GM18858 (cell line): ENCODE measurements at regions not wholly inside any gene's neighbourhood (a gene's known extent, or its start where the extent isn't known, plus 50 kb on each side); places are given as distances from the start of the nearest gene placed in this dataset.

ENCODE experiments used
- ATAC-seq: cut with Tn5 transposase; IDR thresholded peaks from one replicate; pipeline ENCODE4 v1.9.1; 2021; ENCODE audit not compliant: unreplicated experiment

DNA sequence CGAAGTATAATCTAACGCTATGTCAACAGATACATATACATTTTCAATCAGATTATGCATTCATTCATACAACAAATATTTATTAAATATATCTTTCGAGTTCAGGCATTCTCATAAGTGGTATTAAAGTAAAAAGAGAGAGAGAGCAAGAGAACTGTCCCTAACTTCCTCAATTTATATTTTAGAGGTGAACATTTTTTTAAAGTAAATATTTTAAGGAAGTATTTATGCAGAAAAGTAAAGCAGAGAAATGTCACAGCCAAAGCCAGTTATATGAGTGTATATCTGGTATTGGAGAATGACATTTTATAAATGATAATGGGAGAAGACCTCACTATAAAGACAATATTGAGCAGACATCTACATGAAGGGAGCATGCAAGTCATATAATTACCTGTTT lies 667.3 kb upstream of the CDH9 start:
- no peak for ATAC-seq

DNA sequence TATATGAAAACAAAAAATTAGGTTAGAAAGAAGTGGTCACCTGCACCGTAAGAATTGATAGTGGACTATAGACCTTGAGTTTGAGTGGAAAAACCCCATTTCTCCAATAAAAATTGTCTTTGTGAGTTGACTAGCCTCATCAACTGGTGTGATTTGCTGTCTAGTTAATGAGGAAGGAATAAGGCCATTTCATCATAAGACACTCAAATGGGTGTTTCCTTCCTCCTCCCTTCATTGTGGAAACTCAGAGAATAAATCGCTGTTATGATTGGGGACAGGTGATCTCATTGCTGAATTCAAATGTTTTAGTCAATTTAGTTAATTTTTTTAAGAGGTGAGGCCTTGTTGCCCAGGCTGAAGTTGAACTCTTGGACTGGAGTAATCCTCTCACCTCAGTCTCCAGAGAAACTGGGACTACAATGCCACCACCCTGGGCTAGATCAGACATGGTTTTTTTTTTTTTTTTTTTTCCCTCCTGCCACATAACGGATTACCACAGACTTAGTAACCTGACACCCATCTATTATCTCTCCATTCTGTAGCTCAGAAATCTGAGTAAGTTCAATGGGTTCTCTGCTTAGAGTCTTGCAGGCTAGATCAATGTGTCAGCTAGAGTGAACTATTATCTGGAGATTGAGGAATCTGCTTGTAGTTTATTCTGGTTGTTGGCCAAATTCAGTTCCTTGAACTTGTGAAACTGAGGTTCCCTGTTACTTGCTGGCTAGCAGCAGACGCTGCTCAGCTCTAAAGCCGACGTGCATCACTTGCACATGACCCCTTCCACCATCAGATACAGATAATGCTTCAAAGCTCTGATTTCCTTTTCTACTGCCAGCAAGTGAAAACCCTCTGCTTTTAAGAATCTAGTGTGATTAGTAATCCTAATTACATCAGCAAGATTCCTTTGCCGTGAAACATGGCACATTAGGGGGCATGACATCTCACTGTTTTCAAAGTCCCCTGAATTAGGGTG lies 663.8 kb upstream of the CDH9 start:
- ATAC-seq, result no peak

DNA sequence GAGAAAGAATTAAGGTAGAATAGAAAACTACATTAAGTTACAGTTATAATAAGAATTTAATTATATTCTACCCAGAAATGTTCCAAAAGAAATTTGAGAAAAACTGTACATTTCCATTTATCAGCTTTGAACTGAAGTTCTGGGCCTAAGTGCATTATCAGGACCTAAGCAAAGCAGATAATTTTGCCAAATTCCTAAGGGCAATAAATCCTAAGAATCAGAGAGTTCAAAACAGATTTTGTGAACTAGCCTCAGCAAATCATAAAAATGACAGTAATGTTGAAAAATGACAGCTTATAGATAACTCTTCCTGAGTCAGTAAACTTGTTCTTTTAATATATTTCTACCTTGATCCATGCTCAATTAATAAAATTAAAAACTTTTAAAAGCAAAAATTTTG lies 662.1 kb upstream of the CDH9 start:
- no peak for ATAC-seq

DNA sequence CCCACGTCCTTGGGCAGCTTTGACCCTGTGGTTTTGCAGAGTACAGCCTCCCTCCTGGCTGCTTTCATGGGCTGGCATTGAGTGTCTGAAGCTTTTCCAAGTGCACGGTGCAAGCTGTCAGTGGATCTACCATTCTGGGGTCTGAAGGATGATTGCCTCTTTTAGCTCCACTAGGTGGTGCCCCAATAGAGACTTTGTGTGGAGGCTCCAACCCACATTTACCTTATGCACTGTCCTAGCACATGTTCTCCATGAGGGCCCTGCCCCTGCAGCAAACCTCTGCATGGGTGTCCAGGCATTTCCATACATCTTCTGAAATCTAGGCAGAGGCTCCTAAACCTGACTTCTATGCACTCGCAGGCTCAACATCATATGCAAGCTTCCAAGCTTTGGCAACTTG lies 644.2 kb upstream of the CDH9 start:
- no peak for ATAC-seq

DNA sequence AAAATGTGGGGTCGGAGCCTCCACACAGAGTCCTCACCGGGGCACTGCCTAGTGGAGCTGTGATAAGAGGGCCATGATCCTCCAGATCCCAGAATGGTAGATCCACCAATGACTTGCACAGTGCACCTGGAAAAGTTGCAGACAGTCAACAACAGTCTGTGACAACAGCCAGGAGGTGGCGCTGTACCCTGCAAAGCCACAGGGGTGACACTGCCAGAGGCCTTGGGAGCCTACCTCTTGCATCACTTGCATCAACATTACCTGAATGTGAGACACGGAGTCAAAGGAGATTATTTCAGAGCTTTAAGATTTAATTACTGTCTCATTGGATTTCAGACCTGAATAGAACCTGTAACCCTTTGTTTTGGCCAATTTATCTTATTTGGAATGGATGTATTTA lies 614.1 kb upstream of the CDH9 start:
- ATAC-seq, result no peak

DNA sequence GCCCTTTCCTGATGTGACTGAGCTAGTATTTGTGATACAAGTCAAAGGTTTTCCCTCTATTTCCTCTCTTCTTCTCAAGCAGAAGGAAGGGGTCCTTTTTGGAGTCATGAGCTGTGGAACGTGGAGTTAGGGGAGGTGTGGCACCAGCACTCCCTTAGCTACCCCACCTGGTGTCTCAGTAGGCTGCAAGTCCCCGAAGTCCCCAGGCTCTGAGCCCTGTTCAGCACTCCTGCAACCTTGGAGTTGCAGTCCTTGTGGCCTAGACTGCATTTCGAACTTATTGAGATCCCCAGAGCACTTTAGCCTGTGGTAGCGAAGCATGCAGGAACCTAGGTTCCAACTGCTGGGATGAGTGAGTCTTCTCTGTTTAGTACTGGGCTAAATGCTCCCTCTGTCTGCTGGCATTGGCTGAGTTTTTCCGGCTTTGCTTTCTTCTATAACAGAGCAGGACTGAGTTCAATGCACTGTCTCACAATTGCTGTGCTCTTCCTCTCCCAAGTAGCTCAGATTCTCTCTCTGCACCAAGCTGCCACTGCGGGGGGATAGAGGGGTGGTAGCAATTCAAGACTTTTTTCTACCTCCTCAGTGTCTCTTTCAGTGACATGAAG lies 600.7 kb upstream of the CDH9 start:
- ATAC-seq, result no peak

DNA sequence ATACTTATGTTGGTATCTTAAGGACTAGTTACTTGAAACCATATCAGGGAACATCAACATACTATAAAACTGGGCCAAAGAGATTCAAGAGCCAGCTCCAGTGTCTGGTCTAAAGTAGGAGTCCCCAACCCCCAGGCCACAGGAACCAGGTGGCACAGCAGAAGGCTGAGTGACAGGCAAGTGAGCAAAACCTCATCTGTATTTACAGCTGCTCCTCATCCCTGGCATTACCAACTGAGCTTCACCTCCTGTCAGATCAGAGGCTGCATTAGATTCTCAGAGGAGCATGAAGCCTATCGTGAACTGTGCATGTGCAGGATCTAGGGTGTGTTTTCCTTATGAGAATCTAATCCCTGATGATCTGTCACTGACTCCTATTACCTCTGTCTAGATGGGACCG lies 581.6 kb upstream of the CDH9 start:
- no peak for ATAC-seq

DNA sequence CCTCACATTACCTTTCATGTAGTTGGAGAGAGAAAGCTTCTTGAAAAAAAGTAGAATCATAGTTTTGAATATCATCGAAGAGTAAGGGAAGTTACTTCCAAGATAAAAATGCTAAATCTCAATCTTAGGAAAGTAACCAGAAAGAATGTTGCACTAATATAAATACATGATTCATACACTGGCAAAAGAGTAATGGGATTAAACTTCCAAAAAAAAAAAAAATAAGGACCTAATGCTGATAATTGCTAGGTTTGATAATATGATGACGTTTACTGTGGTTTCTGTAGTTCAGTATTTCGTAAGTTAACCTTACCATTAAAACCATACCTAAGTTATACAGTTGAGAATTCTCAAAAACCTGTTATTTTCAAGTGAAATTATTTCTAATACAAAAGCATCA lies 573.8 kb upstream of the CDH9 start:
- no peak for ATAC-seq

DNA sequence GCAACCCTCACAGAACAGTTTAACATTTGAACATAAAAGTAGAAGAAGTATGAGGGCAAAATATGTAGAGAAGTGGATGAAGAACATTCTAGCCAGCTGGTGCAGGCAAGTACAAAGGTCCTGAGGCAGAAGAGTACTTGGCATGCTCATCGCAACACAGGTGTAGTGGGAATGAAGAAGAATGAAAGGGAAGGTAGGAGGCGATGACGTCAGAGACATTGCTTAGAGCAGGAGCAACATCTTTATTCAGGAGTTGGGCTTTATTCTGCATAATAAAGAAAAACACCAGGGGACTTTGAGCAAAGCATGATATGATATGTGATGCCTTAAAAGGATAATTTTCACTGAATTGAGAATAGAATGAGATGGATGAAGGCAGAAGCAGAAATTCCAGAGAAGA lies 570.6 kb upstream of the CDH9 start:
- ATAC-seq, result no peak

DNA sequence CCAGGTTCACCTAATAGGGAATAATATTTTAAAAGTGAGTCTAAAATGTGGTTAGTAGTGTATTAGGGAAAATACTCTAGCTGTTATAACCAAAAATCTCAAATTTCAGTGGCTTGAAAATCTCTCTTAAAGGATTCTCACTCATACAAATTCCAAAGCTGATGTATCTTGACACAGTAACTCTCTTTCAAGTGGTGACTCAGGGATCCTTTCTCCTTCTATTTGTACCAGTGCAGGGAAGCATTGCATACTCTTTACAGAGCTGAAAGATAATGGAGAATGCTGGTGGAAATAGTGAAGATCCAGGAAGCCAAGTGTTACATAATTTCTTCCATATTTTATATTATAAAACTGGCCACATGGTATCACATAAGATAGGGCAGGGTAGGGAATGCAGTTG lies 560.2 kb upstream of the CDH9 start:
- no peak for ATAC-seq

DNA sequence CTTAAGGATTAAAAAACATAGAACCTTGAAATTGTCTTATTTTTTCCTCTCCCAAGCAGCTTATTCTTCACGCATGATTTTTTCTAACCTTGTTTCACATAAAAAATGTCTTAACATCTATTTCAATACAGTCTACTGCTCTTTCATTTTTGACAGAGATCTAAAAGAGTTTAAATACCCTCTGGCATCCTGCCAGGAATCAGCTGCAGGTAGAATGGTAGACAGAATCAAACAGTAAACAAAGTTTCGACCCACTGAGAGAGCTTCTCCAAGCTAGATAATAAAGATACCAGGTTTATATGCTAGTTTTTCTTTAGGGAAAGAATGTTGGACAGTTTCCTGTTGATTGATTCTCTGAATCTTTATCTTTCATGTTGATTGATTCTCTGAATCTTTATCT lies 555.8 kb upstream of the CDH9 start:
- no peak for ATAC-seq

DNA sequence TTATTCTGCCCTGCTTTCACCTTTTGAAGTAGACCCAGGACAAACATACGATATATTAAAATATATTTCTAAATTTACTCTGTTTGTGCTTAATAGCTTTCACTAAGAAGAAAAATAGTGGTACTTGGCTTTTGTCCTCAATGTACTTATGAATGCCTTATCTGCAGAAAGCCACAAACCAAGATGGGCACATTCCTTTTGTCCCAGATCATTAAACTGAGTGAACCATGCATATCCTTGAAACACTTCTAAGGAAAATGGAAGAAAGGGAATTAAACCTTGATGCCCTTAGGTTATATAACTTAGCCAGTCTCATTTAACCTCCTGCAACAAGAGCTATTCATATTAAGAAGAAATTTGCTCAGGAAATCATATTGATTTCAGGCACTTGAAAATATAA lies 553.8 kb upstream of the CDH9 start:
- ATAC-seq, result no peak

DNA sequence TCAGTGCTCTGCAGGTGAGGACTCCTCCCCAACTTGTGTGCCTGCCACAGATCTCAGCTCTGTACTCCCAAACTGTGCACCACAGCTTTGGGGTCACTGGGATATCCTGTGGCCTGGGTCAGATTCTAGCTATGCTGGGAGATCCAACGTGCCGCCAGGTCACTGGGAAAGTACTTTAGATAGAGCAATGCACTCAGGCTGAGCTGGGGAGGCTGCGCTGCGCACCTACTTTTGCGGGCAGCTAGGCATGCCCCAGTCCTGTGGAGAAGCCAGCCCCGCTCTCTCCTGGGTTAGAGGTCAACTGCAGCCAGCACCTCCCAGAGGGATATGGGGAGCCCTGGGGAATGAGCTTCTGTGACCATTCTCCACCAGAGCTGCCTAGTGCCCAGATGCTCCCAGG lies 552.1 kb upstream of the CDH9 start:
- no peak for ATAC-seq

DNA sequence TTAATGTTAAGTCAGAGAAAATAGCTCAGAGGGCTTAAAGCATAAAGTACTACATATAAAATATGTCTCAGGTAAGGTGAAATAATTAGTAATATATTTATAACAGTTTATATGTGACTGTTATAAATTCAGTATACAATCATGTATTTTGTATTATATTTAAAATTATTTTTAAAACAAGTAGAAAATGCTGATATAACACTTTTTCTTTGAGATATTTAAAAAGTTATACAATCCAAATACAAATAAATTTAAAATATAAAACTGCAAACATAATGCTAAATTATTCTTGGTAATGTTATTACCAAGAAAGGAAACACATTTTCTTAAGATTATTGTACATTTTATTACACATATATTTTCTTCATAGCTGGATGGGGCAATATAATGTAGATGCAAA lies 539.9 kb upstream of the CDH9 start:
- no peak for ATAC-seq

DNA sequence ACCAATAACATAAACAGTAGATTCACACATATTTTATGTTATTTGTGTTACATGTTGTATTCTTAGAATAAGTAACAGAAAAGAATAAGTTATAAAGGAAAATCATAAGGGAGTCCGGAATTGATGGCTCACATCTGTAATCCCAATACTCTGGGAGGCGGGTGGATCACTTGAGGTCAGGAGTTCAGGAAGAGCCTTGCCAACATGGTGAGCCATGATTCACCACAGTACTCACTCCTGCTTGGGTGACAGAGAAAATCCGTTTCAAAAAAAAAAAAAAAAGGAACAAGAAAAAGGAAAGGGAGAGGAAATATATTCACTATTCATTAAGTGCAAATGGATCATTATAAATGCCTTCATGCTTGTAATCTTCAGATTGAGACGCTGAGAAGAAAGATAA lies 533.3 kb upstream of the CDH9 start:
- no peak for ATAC-seq

DNA sequence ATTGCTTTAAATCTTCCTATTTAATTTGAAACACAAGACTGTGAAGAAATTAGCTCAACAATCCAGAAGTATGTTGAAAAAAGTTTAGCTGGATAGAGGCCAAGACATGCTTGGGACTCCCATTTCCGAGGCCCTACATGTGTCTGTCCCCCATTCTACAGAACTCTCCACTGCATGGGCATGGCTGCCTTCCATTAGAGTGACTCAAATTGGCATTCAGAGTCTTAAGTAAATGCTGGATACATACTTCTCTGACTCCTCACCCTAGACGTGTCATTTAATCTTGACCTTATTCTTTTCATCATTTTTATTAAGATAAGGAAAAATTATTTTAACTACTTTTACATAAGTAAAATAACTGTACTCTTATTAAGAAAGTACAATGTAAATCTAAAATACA lies 530.4 kb upstream of the CDH9 start:
- ATAC-seq, result no peak

DNA sequence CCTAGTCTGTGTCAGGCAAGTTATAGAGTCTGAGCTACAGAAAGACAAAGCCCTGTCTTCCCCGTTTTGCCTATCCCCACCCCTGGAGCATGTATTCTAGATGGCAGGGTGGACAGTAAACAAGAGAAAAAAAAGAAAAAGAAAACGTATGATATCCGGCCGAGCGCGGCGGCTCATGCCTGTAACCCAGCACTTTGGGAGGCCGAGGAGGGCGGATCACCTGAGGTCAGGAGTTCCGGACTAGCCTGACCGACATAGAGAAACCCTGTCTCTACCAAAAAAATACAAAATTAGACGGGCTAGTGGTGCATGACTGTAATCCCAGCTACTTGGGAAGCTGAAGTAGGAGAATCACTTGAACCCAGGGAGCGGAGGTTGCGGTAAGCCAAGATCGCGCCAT lies 523.0 kb upstream of the CDH9 start:
- ATAC-seq, result no peak

DNA sequence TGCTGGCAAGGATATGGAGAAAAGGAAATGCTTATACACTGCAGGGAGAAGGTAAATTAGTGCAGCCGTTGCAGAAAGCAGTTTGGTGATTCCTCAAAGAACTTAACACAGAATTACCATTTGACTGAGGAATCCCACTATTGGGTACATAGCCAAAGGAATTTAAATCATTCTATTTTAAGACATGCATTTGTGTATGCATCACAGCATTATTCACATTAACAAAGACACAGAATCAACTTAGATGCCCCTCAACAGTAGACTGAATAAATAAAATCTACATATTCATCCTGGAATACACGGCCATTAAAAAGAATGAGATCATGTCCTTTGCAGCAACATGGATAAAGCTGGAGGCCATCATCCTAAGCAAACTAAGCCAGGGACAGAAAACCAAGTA lies 510.1 kb upstream of the CDH9 start:
- ATAC-seq, result no peak

DNA sequence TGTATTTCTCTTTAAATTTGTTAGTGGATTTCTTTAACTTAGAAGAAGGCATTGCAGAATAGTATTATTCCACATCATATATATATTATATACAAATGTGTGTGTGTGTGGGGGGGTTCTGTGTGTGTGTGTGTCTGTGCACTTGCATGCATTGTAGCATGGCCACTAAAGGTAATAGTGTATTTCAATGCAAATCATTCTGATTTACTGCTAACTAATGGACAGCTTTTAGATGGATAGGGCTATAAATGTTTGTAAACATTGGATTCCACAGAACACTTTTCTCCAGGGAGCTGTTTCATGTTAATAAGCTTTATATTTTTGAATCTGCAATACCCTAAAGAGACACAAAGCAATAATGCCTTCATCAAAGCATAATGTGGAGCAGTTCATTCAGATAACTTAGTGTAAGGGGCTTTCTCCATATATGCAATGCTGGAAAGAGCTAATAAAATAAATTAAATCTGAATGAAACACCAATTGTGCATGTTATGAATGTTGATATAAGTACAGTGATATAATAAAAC lies 496.7 kb upstream of the CDH9 start:
- no peak for ATAC-seq

DNA sequence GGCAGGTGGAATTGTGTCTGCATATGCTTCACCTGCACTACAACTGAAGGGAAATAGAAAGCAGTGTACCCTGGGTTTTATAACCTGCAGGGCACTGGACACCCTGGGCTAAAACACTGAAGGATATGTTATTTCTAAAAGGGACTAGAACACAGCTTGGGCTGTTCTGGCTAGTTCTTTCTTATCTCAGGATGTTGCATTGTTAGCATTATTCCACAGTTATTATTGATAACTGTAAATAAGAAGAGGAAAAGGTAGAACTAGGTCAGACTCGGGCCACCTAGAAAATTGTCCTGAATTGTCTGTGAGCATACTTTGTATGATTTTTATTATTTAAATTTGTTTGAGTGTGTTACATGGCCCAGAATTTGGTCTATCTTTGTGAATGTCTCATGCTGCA lies 493.9 kb upstream of the CDH9 start:
- no peak for ATAC-seq

DNA sequence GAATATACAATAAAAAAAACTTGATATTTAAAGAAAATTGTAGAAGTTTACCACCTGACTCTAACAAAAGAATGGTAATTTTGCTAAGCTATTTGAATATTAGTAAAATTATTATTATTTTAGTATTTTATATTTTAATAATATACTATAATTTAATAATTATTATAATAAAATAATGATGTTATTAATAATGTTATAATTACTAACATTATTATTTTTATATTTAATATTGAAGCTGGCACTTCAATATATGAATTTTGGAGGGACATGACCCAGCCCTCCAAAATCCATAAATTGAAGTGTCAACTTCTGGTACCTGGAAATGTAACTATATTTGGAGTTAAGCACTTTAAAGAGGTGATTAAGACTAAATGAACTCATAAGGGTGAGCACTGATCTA lies 486.1 kb upstream of the CDH9 start:
- ATAC-seq, result no peak

DNA sequence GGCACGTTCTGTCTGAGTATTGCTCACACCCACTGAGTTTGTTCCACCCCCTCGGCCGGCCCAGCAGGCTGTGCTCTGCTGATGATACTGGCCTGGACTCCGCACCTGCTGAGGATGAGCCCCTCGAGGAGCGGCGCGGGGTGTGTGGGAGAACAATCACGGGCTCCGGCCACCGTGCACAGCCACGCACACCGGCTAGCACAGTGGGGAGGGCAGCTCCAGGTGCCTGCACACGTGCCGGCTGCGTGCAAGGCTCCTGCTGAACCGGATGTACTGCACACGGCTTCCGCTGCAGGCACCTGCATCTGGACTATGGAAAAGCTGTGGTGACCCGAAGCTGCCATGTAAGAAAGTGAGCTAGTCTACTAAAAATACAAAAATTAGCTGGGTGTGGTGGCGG lies 485.2 kb upstream of the CDH9 start:
- no peak for ATAC-seq
